HepG2 (cell line): ENCODE measurements at regions not wholly inside any gene's neighbourhood (a gene's known extent, or its start where the extent isn't known, plus 50 kb on each side); places are given as distances from the start of the nearest gene placed in this dataset.

ENCODE experiments used
- ATAC-seq: fragments of 200-7000 bp; cut with Tn5 transposase; 3 replicates; pipeline ENCODE4 v1.9.1; 2020; ENCODE audit warnings: mild to moderate bottlenecking, moderate library complexity
- BruUV-seq: library from RNA; stranded (reverse); fragments of 400-500 nt; replicated peaks from 2 replicates; lab custom pipeline; 2021; lab: Mats Ljungman, UMichigan
- CTCF ChIA-PET: fragments of 300-600 bp; formaldehyde crosslinking; extraction: SDS; loops from one replicate; lab custom pipeline; 2021; ENCODE audit warnings: low total read pairs, inconsistent platforms, low intra/inter-chr PET ratio; lab: Yijun Ruan, JAX
- POLR2A ChIA-PET: fragments of 350-600 bp; sonication (Branson Sonifier 250); formaldehyde crosslinking; loops from one replicate; lab custom pipeline; 2020; ENCODE audit warnings: antibody characterized with exemption, inconsistent platforms; lab: Yijun Ruan, JAX
- DNase-seq: peaks from one replicate; pipeline ENCODE4 v3.0.0-alpha.2; 2015; ENCODE audit warnings: low spot score
- FAIRE-seq: peaks from 3 replicates; lab custom pipeline; 2011; peaks lifted over from hg19 to GRCh38; lab: Jason Lieb, UNC
- H2AFZ ChIP-seq: one replicate; pipeline ENCODE4 v1.6.1; 2011; ENCODE audit warnings: low read length, inconsistent platforms
- H3K27ac ChIP-seq: fragments of 300-600 bp; 3 replicates; pipeline ENCODE4 v1.8.0; 2011; ENCODE audit warnings: mixed run types, mild to moderate bottlenecking, mixed read lengths, low read length, inconsistent platforms; ENCODE audit not compliant: insufficient read depth; ENCODE audit errors: extremely low read length
- H3K27me3 ChIP-seq, 2 experiments: fragments of 200-600 bp in 1 of 2; 2 replicates in 1 of 2; 3 replicates in 1 of 2; pipeline versions ENCODE4 v1.6.0 to v1.8.0; 2011; ENCODE audit warnings: low read length in 2 of 2, mild to moderate bottlenecking in 2 of 2, moderate library complexity in 2 of 2, inconsistent platforms in 1 of 2; ENCODE audit not compliant: insufficient read depth in 2 of 2, control insufficient read depth in 1 of 2
- H3K36me3 ChIP-seq, 2 experiments: fragments of 200-600 bp in 1 of 2; replicated peaks in 1 of 2; 2 replicates in 1 of 2; 3 replicates in 1 of 2; pipeline versions ENCODE4 v1.5.1 to v1.8.0; 2011; ENCODE audit warnings: low read length in 2 of 2, inconsistent platforms in 1 of 2; ENCODE audit not compliant: insufficient read depth in 2 of 2, control insufficient read depth in 1 of 2
- H3K4me1 ChIP-seq: 2 replicates; pipeline ENCODE4 v1.5.1; 2012; ENCODE audit warnings: low read length, inconsistent platforms; ENCODE audit not compliant: insufficient read depth
- H3K4me2 ChIP-seq: 2 replicates; pipeline ENCODE4 v1.6.0; 2011; ENCODE audit warnings: low read depth, low read length, inconsistent platforms
- H3K4me3 ChIP-seq, 3 experiments: fragments of 200-600 bp in 1 of 3; sonication (generic), shearing (Covaris generic) in 1 of 3; replicated peaks in 1 of 3; 2 replicates each; pipeline ENCODE4 v1.5.1; 2011 to 2016; ENCODE audit warnings: low read length in 3 of 3, inconsistent platforms in 2 of 3, low read depth in 2 of 3, mild to moderate bottlenecking in 2 of 3, control low read depth in 1 of 3, mixed read lengths in 1 of 3; ENCODE audit not compliant: insufficient read depth in 1 of 3
- H3K79me2 ChIP-seq: one replicate; pipeline ENCODE4 v1.6.1; 2011; ENCODE audit warnings: low read length, inconsistent platforms; ENCODE audit not compliant: insufficient read depth
- H3K9ac ChIP-seq: 2 replicates; pipeline ENCODE4 v1.6.0; 2011; ENCODE audit warnings: mild to moderate bottlenecking, low read depth, low read length, inconsistent platforms; ENCODE audit not compliant: insufficient read depth
- H3K9me3 ChIP-seq: 2 replicates; pipeline ENCODE4 v1.5.1; 2012; ENCODE audit warnings: mild to moderate bottlenecking, low read length
- H4K20me1 ChIP-seq: 2 replicates; pipeline ENCODE4 v1.6.0; 2011; ENCODE audit warnings: inconsistent platforms, mild to moderate bottlenecking, low read length, moderate library complexity; ENCODE audit not compliant: insufficient read depth
- CEBPB ChIP-seq: IDR thresholded peaks from 2 replicates; pipeline ENCODE4 v1.6.1; 2011; ENCODE audit warnings: low read depth, low read length, improper control_type of control experiment, borderline replicate concordance
- CEBPG ChIP-seq: IDR thresholded peaks from 2 replicates; pipeline ENCODE4 v1.6.1; 2016
- ISL2 ChIP-seq: sonication (generic); formaldehyde crosslinking; IDR thresholded peaks from 2 replicates; pipeline ENCODE4 v1.5.0; 2020; ENCODE audit warnings: missing genetic modification reagents
- SOX5 ChIP-seq: IDR thresholded peaks from 2 replicates; pipeline ENCODE4 v1.6.1; 2016; ENCODE audit warnings: borderline replicate concordance
- WGBS: methylation state at CpG from one replicate; pipeline ENCODE4 v1.1.6; 2017; ENCODE audit warnings: low lambda C conversion rate; 5-methylcytosine and 5-hydroxymethylcytosine counted together
- in situ Hi-C: cut with HindIII; loops from 2 replicates; pipeline ENCODE4 v1.10.0; 2017; ENCODE audit warnings: low pct_unique_long_range_greater_than_20kb; ENCODE audit not compliant: extremely low pct_ligation_motif_present
- intact Hi-C: fragments of 100-400 bp; cut with micrococcal nuclease; formaldehyde crosslinking; loops from one replicate; pipeline ENCODE4 v1.10.0; 2022; ENCODE audit not compliant: unreplicated experiment
- TF ChIP-seq, protein P1 (sequence below): sonication (generic); formaldehyde crosslinking; conservative IDR thresholded peaks from 2 replicates; pipeline ENCODE4 v1.4.0; 2020; ENCODE audit warnings: missing genetic modification reagents
- TF ChIP-seq, protein P2 (sequence below), 2 experiments: fragments of 450-650 bp in 1 of 2; sonication (generic) in 1 of 2; formaldehyde crosslinking in 1 of 2; IDR thresholded peaks; 2 replicates each; pipeline versions ENCODE4 v1.6.1 to v1.8.0; 2016 to 2022; ENCODE audit warnings: antibody characterized with exemption in 1 of 2, mild to moderate bottlenecking in 1 of 2, missing genetic modification reagents in 1 of 2

- WGBS, result 4% methylated on average over 2 of the region's 2 CpGs
- Histone ChIP-seq H3K4me3 (no peak overlapping the region), H3K4me1 (no peaks in the 10 kb centered on the region), H3K9me3 (no peaks in the 10 kb centered on the region), H3K27ac (no peak overlapping the region), H2AFZ (no peak overlapping the region), H3K79me2 (no peaks in the 10 kb centered on the region), H3K9ac (no peak overlapping the region), H3K27me3 (peaks cover 6 to 58% of the 10 kb centered on the region in 2 experiments; a peak in 4 of 5 replicates), H4K20me1 (no peaks in the 10 kb centered on the region), H3K4me2 (no peak overlapping the region), H3K36me3 (no peaks in the 10 kb centered on the region)
- no TSS peak for BruUV-seq
- CTCF ChIA-PET, result no interaction called here
- DNase-seq (no peak), FAIRE-seq (no peak), ATAC-seq (peak; percentile 13; the same call in 1 of the 3 replicates)
- in situ Hi-C loops (loop anchor here (25.0 kb wide), 1 partner anchor 523 kb away; the partner anchor contains the start of gene BCAS4), intact Hi-C loops (no loop called here)
- POLR2A ChIA-PET, result interaction anchor here (1.0 kb wide), 1 partner anchor 352 kb away, joined by 3 read pairs; the partner anchor contains the start of genes DPM1 and MOCS3
- TF ChIP-seq CEBPG (CRISPR knock-in tag) (peak; percentile 59), CEBPB (peak; percentile 88), SOX5 (CRISPR knock-in tag) (0 out of 2 replicates have a peak, but pooled peaks have one; percentile 19)
- TF ChIP-seq, protein P1, sequence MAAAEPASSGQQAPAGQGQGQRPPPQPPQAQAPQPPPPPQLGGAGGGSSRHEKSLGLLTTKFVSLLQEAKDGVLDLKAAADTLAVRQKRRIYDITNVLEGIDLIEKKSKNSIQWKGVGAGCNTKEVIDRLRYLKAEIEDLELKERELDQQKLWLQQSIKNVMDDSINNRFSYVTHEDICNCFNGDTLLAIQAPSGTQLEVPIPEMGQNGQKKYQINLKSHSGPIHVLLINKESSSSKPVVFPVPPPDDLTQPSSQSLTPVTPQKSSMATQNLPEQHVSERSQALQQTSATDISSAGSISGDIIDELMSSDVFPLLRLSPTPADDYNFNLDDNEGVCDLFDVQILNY (CRISPR knock-in tag), result no peak
Measured at GRCh38 chr20:51310216-51310615, 232.3 kb downstream of the NFATC2 start.

DNA sequence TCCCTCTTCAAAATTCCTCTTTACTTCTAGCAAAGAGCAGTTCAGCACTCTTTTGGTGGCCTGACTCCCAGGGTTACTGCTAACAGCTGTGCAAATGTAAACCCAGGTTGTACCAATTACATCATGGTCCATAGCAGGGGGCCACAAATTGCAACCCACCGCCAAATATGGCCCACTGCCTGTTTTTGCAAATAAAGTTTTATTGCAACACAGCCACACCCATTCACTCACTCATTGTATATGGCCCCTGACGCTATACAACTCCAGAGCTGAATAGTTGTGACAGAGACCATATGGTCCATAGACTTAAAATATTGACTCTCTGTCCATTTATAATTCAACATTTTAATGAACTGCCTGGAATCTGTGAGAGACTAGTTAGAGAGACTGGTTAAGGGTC, 233.4 kb downstream of the NFATC2 start:
- H3K27ac ChIP-seq, result no peak overlapping the region
- peaks cover 3 to 53% of the 10 kb centered on the region in 2 experiments; a peak in 4 of 5 replicates for H3K27me3 ChIP-seq
- H3K79me2 ChIP-seq, result no peaks in the 10 kb centered on the region
- no TSS peak for BruUV-seq
- 2% methylated on average over 2 of the region's 2 CpGs for WGBS
- POLR2A ChIA-PET, result no interaction called here
- H3K4me2 ChIP-seq, result no peak overlapping the region
- TF ChIP-seq, protein P2, sequence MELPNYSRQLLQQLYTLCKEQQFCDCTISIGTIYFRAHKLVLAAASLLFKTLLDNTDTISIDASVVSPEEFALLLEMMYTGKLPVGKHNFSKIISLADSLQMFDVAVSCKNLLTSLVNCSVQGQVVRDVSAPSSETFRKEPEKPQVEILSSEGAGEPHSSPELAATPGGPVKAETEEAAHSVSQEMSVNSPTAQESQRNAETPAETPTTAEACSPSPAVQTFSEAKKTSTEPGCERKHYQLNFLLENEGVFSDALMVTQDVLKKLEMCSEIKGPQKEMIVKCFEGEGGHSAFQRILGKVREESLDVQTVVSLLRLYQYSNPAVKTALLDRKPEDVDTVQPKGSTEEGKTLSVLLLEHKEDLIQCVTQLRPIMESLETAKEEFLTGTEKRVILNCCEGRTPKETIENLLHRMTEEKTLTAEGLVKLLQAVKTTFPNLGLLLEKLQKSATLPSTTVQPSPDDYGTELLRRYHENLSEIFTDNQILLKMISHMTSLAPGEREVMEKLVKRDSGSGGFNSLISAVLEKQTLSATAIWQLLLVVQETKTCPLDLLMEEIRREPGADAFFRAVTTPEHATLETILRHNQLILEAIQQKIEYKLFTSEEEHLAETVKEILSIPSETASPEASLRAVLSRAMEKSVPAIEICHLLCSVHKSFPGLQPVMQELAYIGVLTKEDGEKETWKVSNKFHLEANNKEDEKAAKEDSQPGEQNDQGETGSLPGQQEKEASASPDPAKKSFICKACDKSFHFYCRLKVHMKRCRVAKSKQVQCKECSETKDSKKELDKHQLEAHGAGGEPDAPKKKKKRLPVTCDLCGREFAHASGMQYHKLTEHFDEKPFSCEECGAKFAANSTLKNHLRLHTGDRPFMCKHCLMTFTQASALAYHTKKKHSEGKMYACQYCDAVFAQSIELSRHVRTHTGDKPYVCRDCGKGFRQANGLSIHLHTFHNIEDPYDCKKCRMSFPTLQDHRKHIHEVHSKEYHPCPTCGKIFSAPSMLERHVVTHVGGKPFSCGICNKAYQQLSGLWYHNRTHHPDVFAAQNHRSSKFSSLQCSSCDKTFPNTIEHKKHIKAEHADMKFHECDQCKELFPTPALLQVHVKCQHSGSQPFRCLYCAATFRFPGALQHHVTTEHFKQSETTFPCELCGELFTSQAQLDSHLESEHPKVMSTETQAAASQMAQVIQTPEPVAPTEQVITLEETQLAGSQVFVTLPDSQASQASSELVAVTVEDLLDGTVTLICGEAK (IDR thresholded peaks at IDR 0.05), result peak; percentile 18; the same call in 1 of the 2 replicates
- TF ChIP-seq, protein P2 (CRISPR knock-in tag; IDR thresholded peaks at IDR 0.05), result peak; percentile 93
- no peak for TF ChIP-seq ISL2 (CRISPR knock-in tag)
- no peak overlapping the region for H3K9ac ChIP-seq
- no peak for FAIRE-seq
- H4K20me1 ChIP-seq, result no peaks in the 10 kb centered on the region
- in situ Hi-C loops (loop anchor here (5.0 to 25.0 kb wide), 3 partner anchors 87 to 522 kb away; partner anchors contain the start of gene BCAS4), intact Hi-C loops (loop anchor here (5.0 kb wide), 1 partner anchor 517 kb away; no protein-coding TSS in a partner anchor)
- H3K9me3 ChIP-seq, result 0 out of 2 replicates have a peak, but pooled peaks cover under 1% of the 10 kb centered on the region
- H3K4me3 ChIP-seq, result no peak overlapping the region
- no peaks in the 10 kb centered on the region for H3K36me3 ChIP-seq
- no peak overlapping the region for H2AFZ ChIP-seq
- CTCF ChIA-PET, result no interaction called here
- no peak for ATAC-seq
- DNase-seq, result no peak
- no peaks in the 10 kb centered on the region for H3K4me1 ChIP-seq
